ENCODE measurements at regions not wholly inside any gene's neighbourhood (a gene's known extent, or its start where the extent isn't known, plus 50 kb on each side); places are given as distances from the start of the nearest gene placed in this dataset.

DNA sequence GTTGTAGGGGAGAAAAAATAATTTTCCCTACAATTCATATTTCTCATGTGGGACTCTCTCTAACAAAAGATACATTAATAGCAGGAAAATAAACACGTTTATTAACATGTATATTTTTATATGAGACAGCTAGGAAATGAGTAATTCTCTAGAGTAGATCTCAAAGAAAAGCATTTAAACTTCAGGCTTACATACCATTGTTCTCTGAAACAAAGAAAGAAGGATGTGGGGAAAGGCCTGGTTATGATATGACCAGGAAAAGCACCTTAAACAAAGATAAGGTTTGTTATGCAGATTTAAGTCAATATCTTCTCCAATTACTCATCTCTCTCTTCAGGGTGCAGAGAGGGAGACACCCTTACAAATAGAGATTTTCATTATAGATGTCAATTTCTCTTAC, 131.3 kb downstream of the SLC7A11 start (continued):
- TF ChIP-seq ZNF138 (tag by site-specific recombination; IDR thresholded peaks at IDR 0.05; ENCODE audit: borderline replicate concordance) (no peak), ZNF354C (tag by site-specific recombination; IDR thresholded peaks at IDR 0.05; ENCODE audit: borderline replicate concordance, low read depth) (no peak), ZSCAN4 (tag by site-specific recombination; IDR thresholded peaks at IDR 0.05) (no peak), ZNF548 (tag by site-specific recombination; IDR thresholded peaks at IDR 0.05) (no peak), HOXA7 (CRISPR knock-in tag; IDR thresholded peaks at IDR 0.05; ENCODE audit: borderline replicate concordance) (no peak), ZNF174 (tag by site-specific recombination; IDR thresholded peaks at IDR 0.05) (no peak), ZNF114 (tag by site-specific recombination; IDR thresholded peaks at IDR 0.05) (no peak), ZNF394 (tag by site-specific recombination; IDR thresholded peaks at IDR 0.05; ENCODE audit: borderline replicate concordance) (no peak), ZNF785 (tag by site-specific recombination; IDR thresholded peaks at IDR 0.05) (no peak), ZNF19 (tag by site-specific recombination; IDR thresholded peaks at IDR 0.05; ENCODE audit: low read depth) (no peak)
- TF ChIP-seq, protein P1, sequence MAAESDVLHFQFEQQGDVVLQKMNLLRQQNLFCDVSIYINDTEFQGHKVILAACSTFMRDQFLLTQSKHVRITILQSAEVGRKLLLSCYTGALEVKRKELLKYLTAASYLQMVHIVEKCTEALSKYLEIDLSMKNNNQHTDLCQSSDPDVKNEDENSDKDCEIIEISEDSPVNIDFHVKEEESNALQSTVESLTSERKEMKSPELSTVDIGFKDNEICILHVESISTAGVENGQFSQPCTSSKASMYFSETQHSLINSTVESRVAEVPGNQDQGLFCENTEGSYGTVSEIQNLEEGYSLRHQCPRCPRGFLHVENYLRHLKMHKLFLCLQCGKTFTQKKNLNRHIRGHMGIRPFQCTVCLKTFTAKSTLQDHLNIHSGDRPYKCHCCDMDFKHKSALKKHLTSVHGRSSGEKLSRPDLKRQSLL (tag by site-specific recombination; IDR thresholded peaks at IDR 0.05): no peak

DNA sequence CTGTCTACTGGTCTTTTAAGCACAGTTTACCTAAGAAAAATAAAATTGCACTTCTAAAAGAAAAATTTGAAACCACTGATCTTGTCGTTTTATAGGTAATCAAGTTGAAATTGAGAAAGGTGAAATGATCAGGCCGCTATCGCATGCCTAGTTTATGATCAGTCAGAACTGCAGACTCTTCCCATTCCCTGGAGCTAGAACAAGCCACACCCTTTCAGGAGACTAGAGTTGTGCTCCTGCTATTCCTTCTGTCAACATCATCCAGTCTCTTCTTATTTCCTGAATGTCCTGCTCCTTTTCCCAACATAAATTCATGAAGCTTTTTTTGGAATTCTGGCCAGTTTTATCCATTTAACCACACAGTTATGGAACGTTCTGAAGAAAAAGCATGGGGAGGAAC, 135.1 kb downstream of the SLC7A11 start:
- ChIA-PET POLR2A (no interaction called here), CTCF (interaction anchor here (0.7 kb wide), 1 partner anchor 71 kb away, joined by 4 read pairs; no protein-coding TSS in a partner anchor)
- H3K9me3 ChIP-seq (ENCODE audit: control insufficient read depth, insufficient read depth, low read depth, low read length): no peaks in the 10 kb centered on the region
- no peaks in the 10 kb centered on the region for H3K36me3 ChIP-seq (ENCODE audit: control insufficient read depth in 2 of 2, insufficient read depth in 1 of 2, low read length in 2 of 2)
- H3K4me3 ChIP-seq (ENCODE audit: low read depth, low read length): no peak overlapping the region
- H3K4me1 ChIP-seq (ENCODE audit: control insufficient read depth, insufficient read depth, low read length): no peaks in the 10 kb centered on the region
- no peak overlapping the region for H3K27ac ChIP-seq (ENCODE audit: extremely low read depth, low read depth, low read length)
- TF ChIP-seq ZNF830 (tag by site-specific recombination; IDR thresholded peaks at IDR 0.05; ENCODE audit: low read depth) (no peak), ZNF24 (tag by site-specific recombination; IDR thresholded peaks at IDR 0.05) (no peak), ZNF776 (tag by site-specific recombination; IDR thresholded peaks at IDR 0.05; ENCODE audit: borderline replicate concordance) (no peak), ZNF157 (tag by site-specific recombination; IDR thresholded peaks at IDR 0.05) (no peak), ZNF785 (tag by site-specific recombination; IDR thresholded peaks at IDR 0.05) (no peak), SP3 (tag by site-specific recombination; IDR thresholded peaks at IDR 0.05) (no peak), ZNF660 (tag by site-specific recombination; IDR thresholded peaks at IDR 0.05) (no peak), PRDM1 (tag by site-specific recombination; IDR thresholded peaks at IDR 0.05) (no peak), ZNF121 (tag by site-specific recombination; IDR thresholded peaks at IDR 0.05) (no peak), ZSCAN18 (tag by site-specific recombination; IDR thresholded peaks at IDR 0.05) (no peak)

DNA sequence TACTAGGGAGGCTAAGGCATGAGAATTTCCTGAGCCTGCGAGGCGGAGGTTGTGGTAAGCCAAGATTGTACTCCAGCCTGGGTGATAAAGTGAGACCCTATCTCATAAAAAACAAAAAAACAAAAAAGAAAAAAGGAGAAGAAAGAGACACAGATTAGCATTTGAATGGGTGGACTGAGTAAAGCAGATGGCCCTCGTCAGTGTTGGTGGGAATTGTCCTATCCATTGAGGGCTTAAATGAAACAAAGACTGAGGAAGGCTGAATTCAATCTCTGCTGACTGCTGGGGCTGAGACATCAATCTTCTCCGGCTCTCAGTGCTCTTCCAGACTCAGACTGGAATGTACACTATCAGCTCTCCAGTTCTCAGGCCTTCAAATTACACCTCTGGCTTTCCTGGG, 136.8 kb downstream of the SLC7A11 start:
- no peaks in the 10 kb centered on the region for H3K9me3 ChIP-seq (ENCODE audit: control insufficient read depth, insufficient read depth, low read depth, low read length)
- no peak overlapping the region for H3K4me3 ChIP-seq (ENCODE audit: low read depth, low read length)
- POLR2A ChIA-PET: no interaction called here
- TF ChIP-seq ZNF561 (tag by site-specific recombination; IDR thresholded peaks at IDR 0.05; ENCODE audit: borderline replicate concordance) (no peak), HOXC10 (CRISPR knock-in tag; IDR thresholded peaks at IDR 0.05) (no peak), MZF1 (tag by site-specific recombination; IDR thresholded peaks at IDR 0.05; ENCODE audit: borderline replicate concordance) (no peak), ZNF302 (tag by site-specific recombination; IDR thresholded peaks at IDR 0.05; ENCODE audit: low read depth) (no peak), ZNF10 (tag by site-specific recombination; IDR thresholded peaks at IDR 0.05) (no peak), GLIS1 (tag by site-specific recombination; IDR thresholded peaks at IDR 0.05) (no peak), ZNF777 (tag by site-specific recombination; IDR thresholded peaks at IDR 0.05; ENCODE audit: borderline replicate concordance) (no peak), ZFP37 (tag by site-specific recombination; IDR thresholded peaks at IDR 0.05) (no peak)
- CTCF ChIA-PET: interaction anchor here (1.1 kb wide), 1 partner anchor 78 kb away, joined by 3 read pairs; no protein-coding TSS in a partner anchor
- H3K36me3 ChIP-seq (ENCODE audit: control insufficient read depth in 2 of 2, insufficient read depth in 1 of 2, low read length in 2 of 2): no peaks in the 10 kb centered on the region
- H3K4me1 ChIP-seq (ENCODE audit: control insufficient read depth, insufficient read depth, low read length): no peaks in the 10 kb centered on the region
- no peak overlapping the region for H3K27ac ChIP-seq (ENCODE audit: extremely low read depth, low read depth, low read length)

Measured in HEK293 (cell line).